HS-27A (cell line): ENCODE measurements at regions not wholly inside any gene's neighbourhood (a gene's known extent, or its start where the extent isn't known, plus 50 kb on each side); places are given as distances from the start of the nearest gene placed in this dataset.

Experiments
- DNase-seq: peaks from one replicate; pipeline ENCODE4 v3.0.0-alpha.2; 2012; ENCODE audit warnings: low read depth, missing footprints

- no peak for DNase-seq
Measured at GRCh38 chr11:104338186-104338585, 174.2 kb upstream of the PDGFD start.

DNA sequence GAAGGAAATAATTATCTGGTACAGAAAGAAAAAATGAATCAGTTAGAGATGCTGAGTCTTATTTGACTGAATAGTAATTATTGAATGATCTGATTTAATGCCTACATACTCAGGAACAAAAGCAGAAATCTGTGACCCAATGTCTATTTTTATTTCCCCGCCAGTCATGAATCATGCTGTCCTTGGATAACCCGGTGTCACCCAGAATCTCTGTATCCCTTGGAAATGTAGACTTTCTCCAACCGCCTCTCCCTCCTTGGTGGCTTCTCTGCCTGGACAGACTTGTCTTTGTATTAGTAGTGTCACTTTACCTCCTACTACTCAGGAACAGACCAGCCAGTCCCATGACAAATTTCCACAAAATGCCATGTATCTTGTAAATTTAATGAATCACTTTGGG, 173.3 kb upstream of the PDGFD start:
- no peak for DNase-seq

- no peak for DNase-seq
Measured at GRCh38 chr11:104333977-104334376, 170.0 kb upstream of the PDGFD start.

- no peak for DNase-seq
Measured at GRCh38 chr11:104332110-104332509, 168.2 kb upstream of the PDGFD start.

GRCh38 chr11:104329078-104329665, 165.2 kb upstream of the PDGFD start:
- no peak for DNase-seq

- no peak for DNase-seq
Measured at GRCh38 chr11:104328512-104328907, 164.6 kb upstream of the PDGFD start.

DNA sequence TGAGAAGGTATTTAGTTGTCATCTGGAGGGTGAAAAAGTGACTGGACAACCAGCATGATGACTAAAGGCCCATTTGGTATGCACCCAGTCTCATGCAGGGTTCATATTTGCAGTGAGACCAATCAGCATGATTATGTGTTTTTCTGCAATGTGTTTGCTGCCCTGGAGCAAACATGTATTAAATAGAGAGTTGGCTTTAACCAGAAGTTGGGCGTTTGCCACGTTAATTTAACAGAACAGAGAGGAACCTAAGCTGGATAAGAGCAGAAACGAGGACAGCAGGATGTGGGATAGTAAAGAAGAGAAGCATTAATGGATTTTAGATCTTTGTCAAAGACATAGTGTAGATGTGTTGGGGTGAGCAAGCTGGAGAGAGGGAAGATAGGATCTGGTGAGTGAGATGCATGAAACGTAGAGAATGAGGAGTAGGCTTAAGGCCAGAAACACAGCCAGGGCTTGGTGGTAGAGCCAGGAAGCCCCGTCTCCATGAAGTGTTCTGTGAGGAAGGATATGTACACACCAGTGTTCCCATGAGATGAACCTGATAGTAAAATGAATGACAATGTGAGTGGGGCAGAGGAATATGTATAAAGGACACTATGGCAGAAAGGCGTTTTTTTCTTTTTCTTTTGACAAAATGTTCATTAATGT, 164.0 kb upstream of the PDGFD start:
- DNase-seq: no peak

- DNase-seq: no peak
Measured at GRCh38 chr11:104325093-104325492, 161.1 kb upstream of the PDGFD start.

DNA sequence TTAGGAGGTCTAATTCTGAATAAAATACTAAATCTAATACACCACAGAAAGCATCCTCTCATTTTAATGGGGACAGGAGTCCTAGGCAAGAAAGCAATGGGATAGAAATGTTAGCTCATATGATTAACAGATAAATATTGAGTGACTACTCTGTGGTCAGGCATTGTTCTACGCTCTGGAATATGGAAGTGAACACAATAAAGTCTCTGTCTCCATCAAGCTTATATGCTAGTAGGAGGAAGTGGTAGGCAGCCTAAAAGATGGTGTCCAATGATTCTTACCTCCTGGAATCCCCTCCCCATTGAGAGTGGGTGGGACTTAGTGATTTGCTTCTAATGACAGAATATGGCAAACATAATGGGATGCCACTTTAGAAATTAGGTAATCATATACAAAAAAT, 160.3 kb upstream of the PDGFD start:
- DNase-seq: no peak

DNA sequence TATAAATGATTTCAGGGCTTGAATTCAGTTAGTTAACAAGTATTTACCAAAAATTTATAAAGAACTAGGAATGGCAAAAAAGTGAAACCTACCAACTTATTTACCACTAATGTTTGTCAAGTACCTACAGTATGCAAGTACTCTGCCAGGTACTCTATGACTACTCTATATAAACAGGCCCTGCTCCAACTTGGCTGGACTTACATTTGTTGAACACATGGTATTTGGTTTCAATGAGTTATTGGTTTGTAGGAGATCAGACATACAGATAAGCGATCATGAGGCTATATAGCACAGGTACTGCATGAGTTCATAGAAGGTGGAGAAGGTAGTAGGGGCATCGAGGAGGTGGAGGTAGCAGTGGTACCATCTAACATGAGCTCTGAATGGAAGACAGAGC, 159.9 kb upstream of the PDGFD start:
- no peak for DNase-seq

DNA sequence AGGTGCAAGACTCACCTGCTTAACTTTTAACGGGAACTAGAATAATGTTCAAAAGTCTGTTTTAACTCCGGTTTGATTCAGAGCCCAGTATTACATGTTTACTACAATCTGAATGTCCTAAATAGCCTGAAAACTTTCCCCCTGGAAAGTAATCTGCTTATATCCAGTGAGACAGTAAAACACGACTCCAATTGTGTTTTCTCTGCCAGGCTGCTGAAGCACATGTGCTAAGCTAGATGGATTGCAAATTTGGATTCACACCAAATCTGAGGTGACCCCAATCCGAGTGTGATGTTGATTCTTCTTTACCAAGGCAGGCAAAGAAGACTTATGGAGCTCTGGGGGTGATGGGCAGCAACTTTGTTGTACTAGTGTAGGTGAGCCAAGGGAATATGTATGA, 158.7 kb upstream of the PDGFD start:
- no peak for DNase-seq

GRCh38 chr11:104320956-104321355, 157.0 kb upstream of the PDGFD start:
- no peak for DNase-seq

- no peak for DNase-seq
Measured at GRCh38 chr11:104320097-104320496, 156.2 kb upstream of the PDGFD start.

DNA sequence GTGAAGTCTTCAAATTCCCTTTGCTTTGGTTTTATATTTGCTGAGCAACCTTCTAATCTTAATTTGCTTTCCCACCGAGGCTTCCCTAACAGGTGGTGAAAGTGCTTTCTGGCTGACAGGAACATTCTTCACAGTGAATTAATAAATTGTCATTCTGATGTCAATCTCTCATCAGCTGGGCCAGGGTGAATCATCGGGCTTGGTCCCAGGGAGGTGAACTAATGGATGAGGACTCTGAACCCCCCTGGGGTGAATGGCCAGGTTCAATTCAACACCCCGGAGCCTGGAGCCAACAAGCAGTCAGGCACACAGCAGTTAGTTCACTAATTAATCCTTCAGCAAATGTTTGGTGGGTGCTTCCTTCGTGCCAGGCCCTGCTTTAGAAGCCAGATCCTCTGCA, 155.4 kb upstream of the PDGFD start:
- DNase-seq: no peak

- no peak for DNase-seq
Measured at GRCh38 chr11:104306862-104307474, 143.0 kb upstream of the PDGFD start.

DNA sequence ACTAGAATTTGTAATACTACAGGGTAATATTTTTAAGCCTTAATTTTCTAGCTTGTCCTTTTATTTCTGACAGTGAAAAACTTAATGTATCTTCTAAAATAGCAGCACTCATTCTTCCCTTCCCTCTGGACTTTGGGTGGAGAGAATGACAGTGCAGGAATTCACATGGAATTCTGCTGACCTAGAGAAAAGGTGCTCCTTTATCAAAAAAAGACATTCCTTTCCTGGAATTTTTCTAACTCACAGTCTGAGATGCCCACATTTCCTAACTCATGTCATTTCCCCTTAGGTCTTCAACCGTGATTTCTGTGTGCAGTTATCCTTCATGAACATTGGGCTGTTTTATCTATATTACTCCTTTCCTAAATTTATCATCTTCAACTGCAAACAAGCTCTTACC, 137.8 kb upstream of the PDGFD start:
- no peak for DNase-seq

DNA sequence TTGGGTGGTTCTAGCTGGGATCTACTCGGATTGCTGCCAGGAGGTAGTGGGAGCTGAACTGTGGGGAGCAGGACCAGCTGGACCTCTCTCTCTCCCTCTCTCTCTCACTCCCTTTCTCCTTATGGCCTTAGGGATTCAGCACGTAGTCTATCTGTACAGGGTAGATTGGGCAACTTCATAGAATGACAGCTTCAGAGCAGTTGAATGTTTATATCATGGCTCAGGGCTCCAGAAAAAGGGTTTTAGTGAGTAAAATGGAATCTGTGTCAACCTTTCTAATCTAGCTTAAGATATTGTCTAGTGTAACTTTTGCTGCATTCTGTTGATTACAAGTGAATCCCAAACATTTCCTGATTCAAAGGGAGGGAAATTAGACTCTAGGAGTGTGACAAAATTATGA, 127.7 kb upstream of the PDGFD start:
- DNase-seq: no peak

DNA sequence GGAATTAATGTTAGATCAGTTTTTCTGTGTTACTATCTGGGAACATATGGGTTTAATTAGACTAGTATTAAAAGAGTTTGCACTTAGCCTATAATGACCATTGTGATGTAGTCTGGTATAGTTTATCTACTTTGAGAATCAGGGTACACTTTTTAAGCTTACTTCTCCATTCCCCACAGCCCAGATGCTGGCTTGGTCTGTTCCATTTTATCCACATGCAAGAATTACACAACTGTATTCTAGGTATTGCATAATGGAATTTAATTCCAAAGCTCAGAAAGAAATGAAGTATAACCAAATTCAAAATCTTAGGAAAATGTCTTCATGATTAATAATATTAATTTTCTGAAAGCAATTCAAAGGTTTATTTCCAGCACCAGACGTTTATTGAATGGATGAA, 122.2 kb upstream of the PDGFD start:
- no peak for DNase-seq

DNA sequence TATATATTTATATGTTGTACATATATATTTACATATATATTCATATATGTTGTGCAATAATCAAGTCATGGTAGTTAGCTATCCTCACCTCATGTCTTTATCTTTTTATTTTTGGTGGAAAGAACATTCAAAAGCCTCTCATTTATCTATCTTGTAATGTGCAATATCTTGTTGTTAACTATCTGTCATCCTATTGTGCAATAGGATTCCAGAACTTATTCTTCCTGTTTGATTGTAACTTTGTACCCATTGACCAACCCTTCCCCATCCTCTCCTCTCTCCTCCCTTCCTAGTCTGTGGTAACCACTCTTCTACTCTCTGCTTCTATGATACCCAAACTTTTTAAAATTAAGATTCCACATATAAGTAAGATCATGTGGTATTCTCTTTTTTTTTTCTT, 115.6 kb upstream of the PDGFD start:
- no peak for DNase-seq

DNA sequence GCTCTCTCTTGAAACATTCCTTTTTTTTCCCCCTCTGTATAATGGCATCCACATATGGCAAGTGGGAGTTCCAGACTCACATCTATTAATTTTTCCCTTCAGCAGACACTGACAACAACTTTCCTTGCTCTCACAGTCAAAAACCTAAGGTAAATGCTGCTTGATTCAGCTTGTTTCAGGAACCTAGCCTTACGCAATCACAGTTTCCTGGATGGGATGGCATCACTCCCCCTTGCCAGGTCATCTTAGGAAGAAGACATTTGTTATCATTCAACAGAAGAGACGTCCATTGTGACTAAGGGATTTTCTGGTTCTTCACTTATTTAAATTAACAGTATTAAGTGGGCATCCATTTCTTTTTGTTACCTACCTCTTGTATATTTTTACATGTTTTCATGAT, 112.0 kb upstream of the PDGFD start:
- DNase-seq: no peak

GRCh38 chr11:104260456-104260855, 96.5 kb upstream of the PDGFD start:
- DNase-seq: no peak

GRCh38 chr11:104259121-104259610, 95.2 kb upstream of the PDGFD start:
- DNase-seq: no peak

DNA sequence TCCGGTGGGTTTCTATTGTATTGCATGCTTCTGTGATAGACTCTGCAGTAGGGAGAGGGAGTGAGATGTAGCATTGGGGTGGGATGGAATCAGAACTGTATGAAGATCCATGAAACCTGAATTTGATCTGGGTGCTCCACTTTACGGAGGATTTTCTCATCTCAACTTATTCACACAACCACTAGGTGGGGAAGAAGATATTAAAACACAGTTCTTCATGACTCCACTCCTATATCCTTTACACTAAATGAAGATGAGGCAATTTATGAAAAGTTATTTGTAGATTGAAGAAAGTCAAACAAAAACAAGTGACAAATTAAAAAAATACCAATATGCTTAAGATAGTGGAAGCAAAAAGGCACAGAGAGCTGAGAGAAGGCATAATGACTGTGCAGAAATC, 92.6 kb upstream of the PDGFD start:
- no peak for DNase-seq

- DNase-seq: no peak
Measured at GRCh38 chr11:104254347-104254746, 90.4 kb upstream of the PDGFD start.
